NT2/D1 (cell line): ENCODE measurements at regions not wholly inside any gene's neighbourhood (a gene's known extent, or its start where the extent isn't known, plus 50 kb on each side); places are given as distances from the start of the nearest gene placed in this dataset.
A peak's percentile ranks its signal among the peaks of the same experiment; 100 is the strongest.

Experiments
- DNase-seq: peaks from one replicate; pipeline ENCODE4 v3.0.0-alpha.2; 2011; ENCODE audit warnings: low read depth, low spot score
- H3K27me3 ChIP-seq: 2 replicates; pipeline ENCODE4 v1.6.0; 2011; ENCODE audit warnings: mild to moderate bottlenecking; ENCODE audit not compliant: insufficient read length, insufficient read depth
- H3K36me3 ChIP-seq: 2 replicates; pipeline ENCODE4 v1.6.1; 2011; ENCODE audit warnings: mild to moderate bottlenecking, low read length, mixed read lengths; ENCODE audit not compliant: insufficient read depth, insufficient read length
- H3K4me1 ChIP-seq: 2 replicates; pipeline ENCODE4 v1.5.1; 2011; ENCODE audit not compliant: insufficient read depth, insufficient read length
- H3K4me3 ChIP-seq: 2 replicates; pipeline ENCODE4 v1.5.1; 2011; ENCODE audit warnings: low read depth; ENCODE audit not compliant: insufficient read length
- H3K9ac ChIP-seq: 2 replicates; pipeline ENCODE4 v1.6.0; 2011; ENCODE audit warnings: low read depth; ENCODE audit not compliant: insufficient read length
- H3K9me3 ChIP-seq: 2 replicates; pipeline ENCODE4 v1.5.1; 2011; ENCODE audit warnings: mild to moderate bottlenecking, low read length; ENCODE audit not compliant: insufficient read depth
- SUZ12 ChIP-seq: IDR thresholded peaks from 2 replicates; pipeline ENCODE4 v1.6.1; 2011; ENCODE audit not compliant: insufficient read length, insufficient read depth; ENCODE audit errors: extremely low read depth
- YY1 ChIP-seq: IDR thresholded peaks from 2 replicates; pipeline ENCODE4 v1.6.1; 2011; ENCODE audit not compliant: insufficient read length, insufficient read depth
- ZNF274 ChIP-seq: IDR thresholded peaks from 2 replicates; pipeline ENCODE4 v1.6.1; 2011; ENCODE audit warnings: mild to moderate bottlenecking, low read depth, low read length

DNA sequence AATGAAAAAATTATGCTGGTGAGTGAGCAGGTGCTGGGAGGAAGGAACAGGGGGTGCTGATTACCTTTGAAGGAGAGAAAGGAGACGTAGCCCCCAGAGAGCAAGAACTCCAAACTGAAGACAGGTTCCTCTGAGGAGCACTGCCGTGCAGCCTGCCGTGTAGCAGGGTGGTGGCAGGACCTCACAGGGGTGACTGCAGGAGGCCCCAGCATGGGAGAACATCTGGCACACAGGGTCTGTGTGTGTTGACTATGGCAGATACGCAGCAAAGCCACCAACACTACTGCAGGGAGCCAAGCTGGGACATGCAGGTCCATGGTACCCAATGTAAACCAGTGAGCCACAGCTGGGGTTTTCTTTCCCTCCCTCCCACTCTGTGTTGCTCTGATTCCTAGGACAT is 192.1 kb upstream of the PDE1C start:
- no peaks in the 10 kb centered on the region for H3K36me3 ChIP-seq
- no peak overlapping the region for H3K4me3 ChIP-seq
- no peaks in the 10 kb centered on the region for H3K9me3 ChIP-seq
- no peaks in the 10 kb centered on the region for H3K4me1 ChIP-seq
- H3K9ac ChIP-seq = no peak overlapping the region
- DNase-seq = no peak
- no peaks in the 10 kb centered on the region for H3K27me3 ChIP-seq
- TF ChIP-seq ZNF274 = no peak
- no peak for TF ChIP-seq YY1
- no peak for TF ChIP-seq SUZ12

GRCh38 chr7:32259931-32260596 is 189.9 kb upstream of the PDE1C start:
- TF ChIP-seq ZNF274 = no peak
- no peak for TF ChIP-seq SUZ12
- TF ChIP-seq YY1 = no peak
- Histone ChIP-seq H3K36me3 (no peaks in the 10 kb centered on the region), H3K4me1 (no peaks in the 10 kb centered on the region)

DNA sequence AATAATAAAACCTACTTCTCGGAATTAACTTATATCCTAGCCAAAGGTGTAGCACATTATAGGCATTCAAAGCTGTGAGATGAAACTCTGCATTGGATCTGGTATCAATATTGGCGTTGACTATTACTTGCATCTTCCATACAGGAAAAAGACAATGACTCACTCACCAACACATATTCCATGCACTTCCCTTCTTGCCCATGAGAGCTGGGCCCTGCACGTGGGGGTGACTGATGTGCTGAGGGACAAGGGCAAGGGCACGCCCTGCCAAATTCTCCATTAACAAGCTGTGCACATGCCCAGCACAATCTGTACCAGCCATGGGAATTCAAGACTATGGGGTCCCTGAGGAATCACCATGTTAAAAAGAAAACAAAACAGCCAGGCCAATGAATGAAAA is 188.1 kb upstream of the PDE1C start:
- DNase-seq = no peak
- no peaks in the 10 kb centered on the region for H3K36me3 ChIP-seq
- no peak overlapping the region for H3K4me3 ChIP-seq
- no peaks in the 10 kb centered on the region for H3K4me1 ChIP-seq
- no peak overlapping the region for H3K9ac ChIP-seq
- no peak for TF ChIP-seq YY1
- no peak for TF ChIP-seq ZNF274
- no peak for TF ChIP-seq SUZ12
- H3K9me3 ChIP-seq = no peaks in the 10 kb centered on the region
- no peaks in the 10 kb centered on the region for H3K27me3 ChIP-seq

More at GRCh38 chr7:32259931-32260596, 189.9 kb upstream of the PDE1C start:
- no peak for DNase-seq
- H3K9ac ChIP-seq = no peak overlapping the region
- H3K27me3 ChIP-seq = no peaks in the 10 kb centered on the region
- no peaks in the 10 kb centered on the region for H3K9me3 ChIP-seq
- H3K4me3 ChIP-seq = no peak overlapping the region

GRCh38 chr7:32257621-32258020 is 187.4 kb upstream of the PDE1C start:
- Histone ChIP-seq H3K4me3 (no peak overlapping the region), H3K4me1 (no peaks in the 10 kb centered on the region), H3K36me3 (no peaks in the 10 kb centered on the region), H3K9ac (no peak overlapping the region), H3K27me3 (no peaks in the 10 kb centered on the region), H3K9me3 (no peaks in the 10 kb centered on the region)
- DNase-seq = no peak
- TF ChIP-seq YY1 (no peak), ZNF274 (no peak), SUZ12 (no peak)

- Histone ChIP-seq H3K27me3 (no peaks in the 10 kb centered on the region), H3K4me3 (no peak overlapping the region), H3K9ac (no peak overlapping the region), H3K36me3 (no peaks in the 10 kb centered on the region), H3K9me3 (no peaks in the 10 kb centered on the region), H3K4me1 (no peaks in the 10 kb centered on the region)
- DNase-seq = no peak
- TF ChIP-seq ZNF274 = no peak
- no peak for TF ChIP-seq YY1
- TF ChIP-seq SUZ12 = no peak
Measured at GRCh38 chr7:32256811-32257210, 186.6 kb upstream of the PDE1C start.

DNA sequence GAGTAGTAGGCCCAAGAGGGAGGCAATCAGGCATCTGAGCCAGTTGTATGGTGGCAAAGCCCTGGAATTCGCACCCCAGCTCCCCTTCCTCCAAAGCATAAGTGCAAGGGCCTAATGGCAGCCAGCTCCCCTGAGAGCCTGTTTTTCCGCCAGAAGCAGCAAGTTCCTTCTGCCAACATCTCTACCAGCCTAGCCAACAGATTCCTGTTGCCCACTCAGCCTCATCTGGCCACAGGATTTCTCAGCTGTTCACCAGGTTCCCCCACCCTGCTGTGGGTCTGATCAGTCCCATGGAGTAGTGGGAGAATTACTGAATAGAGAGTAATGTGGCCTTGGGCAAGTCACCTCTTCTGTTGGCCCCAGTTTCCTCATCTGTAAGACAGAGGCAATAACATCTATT is 186.2 kb upstream of the PDE1C start:
- no peak for DNase-seq
- Histone ChIP-seq H3K36me3 (no peaks in the 10 kb centered on the region), H3K4me1 (no peaks in the 10 kb centered on the region), H3K4me3 (no peak overlapping the region), H3K9me3 (no peaks in the 10 kb centered on the region), H3K27me3 (no peaks in the 10 kb centered on the region), H3K9ac (no peak overlapping the region)
- no peak for TF ChIP-seq SUZ12
- TF ChIP-seq YY1 = no peak
- TF ChIP-seq ZNF274 = no peak

DNA sequence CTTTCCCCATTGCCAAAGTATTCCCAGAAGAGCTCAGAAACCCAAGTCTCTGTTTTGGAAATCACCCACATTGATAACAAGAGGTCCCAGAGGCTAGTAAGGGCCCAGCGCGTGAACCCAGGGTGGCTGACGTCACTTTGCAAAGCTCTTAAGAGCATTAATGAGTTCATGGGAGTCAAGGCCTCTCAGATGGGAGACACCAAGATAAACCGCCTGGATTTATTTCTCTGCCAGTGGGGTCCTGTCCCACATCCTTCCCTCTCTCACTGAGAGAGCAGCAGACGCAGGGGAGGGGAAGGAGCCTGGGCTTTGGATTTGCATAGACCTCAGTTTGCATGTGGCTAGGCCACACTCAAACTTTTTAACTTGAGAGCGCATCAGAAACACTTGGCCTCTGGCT is 184.8 kb upstream of the PDE1C start:
- no peaks in the 10 kb centered on the region for H3K36me3 ChIP-seq
- H3K9me3 ChIP-seq = no peaks in the 10 kb centered on the region
- no peaks in the 10 kb centered on the region for H3K27me3 ChIP-seq
- no peak overlapping the region for H3K4me3 ChIP-seq
- peak; percentile 2 for DNase-seq
- no peaks in the 10 kb centered on the region for H3K4me1 ChIP-seq
- H3K9ac ChIP-seq = no peak overlapping the region
- TF ChIP-seq YY1 = no peak
- no peak for TF ChIP-seq ZNF274
- TF ChIP-seq SUZ12 = no peak
